Kidney epithelial cell (primary cell): ENCODE measurements at regions not wholly inside any gene's neighbourhood (a gene's known extent, or its start where the extent isn't known, plus 50 kb on each side); places are given as distances from the start of the nearest gene placed in this dataset.
"Not testable (repeated sequence)": the region's sequence is repeated elsewhere in the genome, so short reads cannot be mapped to it uniquely, and the experiment has no call there.

Source experiments
- DNase-seq: peaks from one replicate; pipeline ENCODE4 v3.0.0-alpha.2; 2010; ENCODE audit warnings: low read depth
- H3K27me3 ChIP-seq: 2 replicates; pipeline ENCODE4 v1.6.0; 2011; ENCODE audit warnings: low read length; ENCODE audit not compliant: control insufficient read depth, insufficient read depth
- H3K36me3 ChIP-seq: 2 replicates; pipeline ENCODE4 v1.5.1; 2011; ENCODE audit warnings: low read length; ENCODE audit not compliant: control insufficient read depth, insufficient read depth
- H3K4me3 ChIP-seq: 2 replicates; pipeline ENCODE4 v1.5.1; 2011; ENCODE audit warnings: low read depth, mild to moderate bottlenecking, control low read depth, low read length
- TF ChIP-seq, protein P1 (sequence below): IDR thresholded peaks from 2 replicates; pipeline ENCODE4 v1.5.1; 2011; ENCODE audit warnings: mild to moderate bottlenecking, moderate library complexity, low read length, control low read depth, inconsistent platforms; ENCODE audit not compliant: insufficient read depth, poor library complexity, severe bottlenecking

DNA sequence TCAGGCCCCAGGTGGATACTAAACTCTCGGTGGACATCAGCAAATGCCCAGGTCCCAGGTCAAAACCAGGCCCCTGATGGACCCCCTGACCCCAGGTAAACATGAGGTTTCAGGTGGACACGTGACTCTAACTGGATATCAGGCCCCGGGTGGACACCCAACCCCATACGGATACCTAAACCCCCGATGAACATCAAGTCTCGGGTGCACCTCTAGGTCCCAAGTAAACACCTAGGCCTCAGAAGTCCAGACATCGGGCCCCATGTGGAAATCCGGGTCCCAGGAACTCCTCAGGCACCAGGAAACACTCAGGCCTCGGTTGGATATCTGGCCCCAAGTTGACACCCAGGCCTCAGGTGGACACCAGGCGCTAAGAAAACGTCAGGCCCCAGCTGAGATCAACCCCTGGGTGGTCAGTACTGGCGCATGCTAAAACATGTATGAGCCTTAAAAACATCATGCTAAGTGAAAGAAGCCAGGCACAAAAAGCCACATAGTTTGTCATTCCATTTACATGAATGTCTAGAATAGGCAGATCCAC lies 54.4 kb upstream of the SEPTIN5 start:
- Histone ChIP-seq H3K36me3 (no peaks in the 10 kb centered on the region), H3K4me3 (no peak overlapping the region), H3K27me3 (no peaks in the 10 kb centered on the region)
- DNase-seq = no peak
- TF ChIP-seq, protein P1, sequence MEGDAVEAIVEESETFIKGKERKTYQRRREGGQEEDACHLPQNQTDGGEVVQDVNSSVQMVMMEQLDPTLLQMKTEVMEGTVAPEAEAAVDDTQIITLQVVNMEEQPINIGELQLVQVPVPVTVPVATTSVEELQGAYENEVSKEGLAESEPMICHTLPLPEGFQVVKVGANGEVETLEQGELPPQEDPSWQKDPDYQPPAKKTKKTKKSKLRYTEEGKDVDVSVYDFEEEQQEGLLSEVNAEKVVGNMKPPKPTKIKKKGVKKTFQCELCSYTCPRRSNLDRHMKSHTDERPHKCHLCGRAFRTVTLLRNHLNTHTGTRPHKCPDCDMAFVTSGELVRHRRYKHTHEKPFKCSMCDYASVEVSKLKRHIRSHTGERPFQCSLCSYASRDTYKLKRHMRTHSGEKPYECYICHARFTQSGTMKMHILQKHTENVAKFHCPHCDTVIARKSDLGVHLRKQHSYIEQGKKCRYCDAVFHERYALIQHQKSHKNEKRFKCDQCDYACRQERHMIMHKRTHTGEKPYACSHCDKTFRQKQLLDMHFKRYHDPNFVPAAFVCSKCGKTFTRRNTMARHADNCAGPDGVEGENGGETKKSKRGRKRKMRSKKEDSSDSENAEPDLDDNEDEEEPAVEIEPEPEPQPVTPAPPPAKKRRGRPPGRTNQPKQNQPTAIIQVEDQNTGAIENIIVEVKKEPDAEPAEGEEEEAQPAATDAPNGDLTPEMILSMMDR = no peak

DNA sequence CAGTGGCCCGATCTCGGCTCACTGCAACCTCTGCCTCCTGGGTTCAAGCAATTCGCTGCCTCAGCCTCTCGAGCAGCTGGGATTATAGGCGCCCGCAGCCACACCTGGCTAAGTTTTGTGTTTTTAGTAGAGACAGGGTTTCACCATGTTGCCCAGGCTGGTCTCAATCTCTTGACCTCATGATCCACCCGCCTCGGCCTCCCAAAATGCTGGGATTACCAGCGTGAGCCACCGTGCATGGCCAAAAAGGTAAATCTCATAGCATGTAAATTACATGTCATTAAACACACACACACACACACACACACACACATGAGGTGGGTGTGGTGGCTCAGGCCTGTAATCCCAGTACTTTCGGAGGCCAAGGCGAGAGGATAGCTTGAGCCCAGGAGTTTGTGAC lies 53.7 kb upstream of the SEPTIN5 start:
- DNase-seq, H3K36me3 ChIP-seq, H3K4me3 ChIP-seq, H3K27me3 ChIP-seq: not testable (repeated sequence)

DNA sequence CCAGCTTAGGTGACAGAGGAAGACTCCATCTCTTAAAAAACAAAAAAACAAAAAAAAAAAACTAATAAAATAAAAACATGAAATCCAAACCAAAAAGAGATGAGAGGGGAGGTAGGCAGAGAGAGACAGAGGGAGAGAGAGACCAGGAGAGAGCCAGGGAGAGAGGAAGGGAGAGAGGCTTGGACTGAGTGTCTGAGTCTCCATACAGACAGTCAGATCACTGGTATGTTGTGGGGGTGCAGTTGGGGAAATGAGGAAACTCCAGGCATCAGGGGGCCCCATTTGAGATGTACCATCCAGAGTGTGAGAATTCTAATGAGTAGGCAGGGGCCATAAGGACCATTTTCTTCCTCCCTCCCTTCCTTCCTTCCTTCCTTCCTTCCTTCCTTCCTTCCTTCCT lies 53.1 kb upstream of the SEPTIN5 start:
- Histone ChIP-seq H3K36me3 (no peaks in the 10 kb centered on the region), H3K27me3 (no peaks in the 10 kb centered on the region), H3K4me3 (no peak overlapping the region)
- TF ChIP-seq, protein P1 = no peak
- no peak for DNase-seq

DNA sequence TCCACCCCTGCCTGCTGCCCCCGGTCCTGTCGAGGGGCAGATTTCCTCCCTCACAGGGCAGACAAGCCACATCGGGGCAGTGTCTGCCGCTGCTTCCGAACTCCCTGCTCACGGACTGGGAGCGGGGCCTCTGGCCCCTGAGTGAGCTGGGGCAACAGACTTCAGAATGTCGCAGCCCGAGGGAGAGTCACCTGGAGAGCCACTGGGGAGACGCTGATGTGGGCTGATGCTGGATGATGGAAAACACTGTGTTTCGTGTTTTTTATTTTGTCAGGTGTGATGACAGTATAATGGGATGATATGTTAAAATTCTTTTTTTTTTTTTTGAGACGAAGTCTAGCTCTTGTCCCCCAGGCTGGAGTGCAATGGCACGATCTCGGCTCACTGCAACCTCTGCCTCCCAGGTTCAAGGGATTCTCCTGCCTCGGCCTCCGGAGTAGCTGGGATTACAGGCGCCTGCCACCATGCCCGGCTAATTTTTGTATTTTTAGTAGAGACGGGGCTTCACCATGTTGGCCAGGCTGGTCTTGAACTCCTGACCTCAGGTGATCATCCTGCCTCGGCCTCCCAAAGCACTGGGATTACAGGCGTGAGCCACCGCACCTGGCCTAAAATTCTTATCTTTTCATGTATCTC lies 52.1 kb upstream of the SEPTIN5 start:
- DNase-seq, H3K4me3 ChIP-seq, H3K36me3 ChIP-seq, H3K27me3 ChIP-seq: not testable (repeated sequence)

DNA sequence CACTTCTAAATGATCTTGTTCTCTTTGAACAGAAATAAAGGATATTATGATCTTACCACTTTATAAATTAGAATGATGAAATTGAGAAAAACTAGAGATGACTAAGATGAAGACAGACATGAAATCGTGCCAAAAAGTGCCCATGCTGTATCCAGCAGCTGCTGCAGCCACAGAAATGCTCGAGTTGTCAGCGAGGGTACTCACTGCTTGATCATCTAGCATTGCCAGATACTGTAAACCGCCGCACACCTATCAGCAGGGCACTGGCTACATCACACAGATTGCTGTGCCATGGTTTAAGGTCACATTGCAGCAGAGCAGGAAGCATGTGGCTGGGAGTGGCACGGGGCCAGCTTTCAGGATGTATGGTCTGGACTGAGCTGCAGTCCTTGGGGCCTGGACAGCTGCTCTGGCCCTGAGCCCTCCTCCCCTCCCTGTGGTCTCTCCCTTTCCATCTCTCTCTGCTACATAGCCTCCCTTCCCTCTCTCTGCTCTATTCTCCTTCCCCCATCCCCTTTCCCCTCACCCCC lies 51.0 kb upstream of the SEPTIN5 start:
- TF ChIP-seq, protein P1 = no peak
- H3K36me3 ChIP-seq = no peaks in the 10 kb centered on the region
- no peak overlapping the region for H3K4me3 ChIP-seq
- H3K27me3 ChIP-seq = peaks cover 3% of the 10 kb centered on the region
- peak; percentile 4 for DNase-seq

DNA sequence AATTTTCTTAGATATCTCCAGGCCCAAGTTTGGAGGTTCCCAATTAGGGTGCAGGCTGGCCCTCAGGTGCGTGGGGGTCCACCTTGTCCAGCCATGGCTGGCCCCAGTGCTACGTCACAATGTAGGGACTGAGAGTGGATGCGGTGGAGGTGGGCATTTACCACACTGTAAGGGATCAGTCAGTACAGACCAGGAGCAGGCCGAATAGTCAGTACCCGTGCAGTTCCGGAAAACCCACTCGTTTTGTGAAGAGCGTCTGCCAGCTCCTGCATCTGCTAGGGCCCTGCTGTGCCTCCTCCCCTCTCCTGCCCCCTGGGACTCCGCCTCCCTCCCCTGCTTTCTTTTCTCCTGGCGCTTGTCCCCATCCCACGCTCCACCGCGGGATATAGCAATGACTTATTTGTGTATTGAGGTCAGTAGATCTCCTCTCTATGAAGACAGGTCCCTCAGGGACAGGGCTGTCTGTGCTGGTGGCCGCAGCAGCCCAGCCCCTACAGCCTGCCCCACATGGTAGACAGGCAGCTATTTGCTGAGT lies 50.4 kb upstream of the SEPTIN5 start:
- H3K4me3 ChIP-seq = no peak overlapping the region
- TF ChIP-seq, protein P1 = no peak
- peaks cover 3% of the 10 kb centered on the region for H3K27me3 ChIP-seq
- no peaks in the 10 kb centered on the region for H3K36me3 ChIP-seq
- no peak for DNase-seq

DNA sequence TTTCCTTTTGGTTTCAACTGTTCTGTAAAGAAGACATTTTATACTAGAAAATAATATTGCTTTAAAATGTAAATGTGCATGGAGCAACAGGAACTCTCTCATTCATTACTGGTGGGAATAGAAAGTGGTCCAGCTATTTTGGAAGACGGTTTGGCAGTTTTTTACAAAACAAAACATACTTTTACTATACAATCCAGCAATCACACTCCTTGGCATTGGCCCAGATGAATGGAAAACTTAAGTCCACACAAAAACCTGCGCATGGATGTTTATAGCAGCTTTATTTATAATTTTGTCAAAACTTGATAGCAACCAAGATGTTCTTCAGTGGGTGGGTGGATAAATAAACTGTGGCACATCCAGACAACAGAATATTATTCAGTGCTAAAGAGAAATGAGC lies 49.9 kb upstream of the SEPTIN5 start:
- no peak for DNase-seq
- H3K27me3 ChIP-seq = peaks cover 3% of the 10 kb centered on the region
- TF ChIP-seq, protein P1 = no peak
- no peak overlapping the region for H3K4me3 ChIP-seq
- no peaks in the 10 kb centered on the region for H3K36me3 ChIP-seq
